ENCODE measurements at regions not wholly inside any gene's neighbourhood (a gene's known extent, or its start where the extent isn't known, plus 50 kb on each side); places are given as distances from the start of the nearest gene placed in this dataset.

- TF ChIP-seq ZMAT3 (CRISPR knock-in tag; conservative IDR thresholded peaks at IDR 0.05): no peak
- TF ChIP-seq IRF1 (CRISPR knock-in tag; IDR thresholded peaks at IDR 0.05; ENCODE audit: low read depth): no peak
- peak; percentile 65; the same call in 1 of the 2 replicates for TF ChIP-seq ZNF350 (CRISPR knock-in tag; IDR thresholded peaks at IDR 0.05; ENCODE audit: borderline replicate concordance, low read depth)
- TF ChIP-seq ZNF569 (CRISPR knock-in tag; IDR thresholded peaks at IDR 0.05; ENCODE audit: borderline replicate concordance): no peak
- TF ChIP-seq, protein P1, sequence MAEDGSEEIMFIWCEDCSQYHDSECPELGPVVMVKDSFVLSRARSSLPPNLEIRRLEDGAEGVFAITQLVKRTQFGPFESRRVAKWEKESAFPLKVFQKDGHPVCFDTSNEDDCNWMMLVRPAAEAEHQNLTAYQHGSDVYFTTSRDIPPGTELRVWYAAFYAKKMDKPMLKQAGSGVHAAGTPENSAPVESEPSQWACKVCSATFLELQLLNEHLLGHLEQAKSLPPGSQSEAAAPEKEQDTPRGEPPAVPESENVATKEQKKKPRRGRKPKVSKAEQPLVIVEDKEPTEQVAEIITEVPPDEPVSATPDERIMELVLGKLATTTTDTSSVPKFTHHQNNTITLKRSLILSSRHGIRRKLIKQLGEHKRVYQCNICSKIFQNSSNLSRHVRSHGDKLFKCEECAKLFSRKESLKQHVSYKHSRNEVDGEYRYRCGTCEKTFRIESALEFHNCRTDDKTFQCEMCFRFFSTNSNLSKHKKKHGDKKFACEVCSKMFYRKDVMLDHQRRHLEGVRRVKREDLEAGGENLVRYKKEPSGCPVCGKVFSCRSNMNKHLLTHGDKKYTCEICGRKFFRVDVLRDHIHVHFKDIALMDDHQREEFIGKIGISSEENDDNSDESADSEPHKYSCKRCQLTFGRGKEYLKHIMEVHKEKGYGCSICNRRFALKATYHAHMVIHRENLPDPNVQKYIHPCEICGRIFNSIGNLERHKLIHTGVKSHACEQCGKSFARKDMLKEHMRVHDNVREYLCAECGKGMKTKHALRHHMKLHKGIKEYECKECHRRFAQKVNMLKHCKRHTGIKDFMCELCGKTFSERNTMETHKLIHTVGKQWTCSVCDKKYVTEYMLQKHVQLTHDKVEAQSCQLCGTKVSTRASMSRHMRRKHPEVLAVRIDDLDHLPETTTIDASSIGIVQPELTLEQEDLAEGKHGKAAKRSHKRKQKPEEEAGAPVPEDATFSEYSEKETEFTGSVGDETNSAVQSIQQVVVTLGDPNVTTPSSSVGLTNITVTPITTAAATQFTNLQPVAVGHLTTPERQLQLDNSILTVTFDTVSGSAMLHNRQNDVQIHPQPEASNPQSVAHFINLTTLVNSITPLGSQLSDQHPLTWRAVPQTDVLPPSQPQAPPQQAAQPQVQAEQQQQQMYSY (CRISPR knock-in tag; IDR thresholded peaks at IDR 0.05): no peak
- TF ChIP-seq, protein P2, sequence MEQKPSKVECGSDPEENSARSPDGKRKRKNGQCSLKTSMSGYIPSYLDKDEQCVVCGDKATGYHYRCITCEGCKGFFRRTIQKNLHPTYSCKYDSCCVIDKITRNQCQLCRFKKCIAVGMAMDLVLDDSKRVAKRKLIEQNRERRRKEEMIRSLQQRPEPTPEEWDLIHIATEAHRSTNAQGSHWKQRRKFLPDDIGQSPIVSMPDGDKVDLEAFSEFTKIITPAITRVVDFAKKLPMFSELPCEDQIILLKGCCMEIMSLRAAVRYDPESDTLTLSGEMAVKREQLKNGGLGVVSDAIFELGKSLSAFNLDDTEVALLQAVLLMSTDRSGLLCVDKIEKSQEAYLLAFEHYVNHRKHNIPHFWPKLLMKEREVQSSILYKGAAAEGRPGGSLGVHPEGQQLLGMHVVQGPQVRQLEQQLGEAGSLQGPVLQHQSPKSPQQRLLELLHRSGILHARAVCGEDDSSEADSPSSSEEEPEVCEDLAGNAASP (CRISPR knock-in tag; IDR thresholded peaks at IDR 0.05; ENCODE audit: borderline replicate concordance): no peak
- TF ChIP-seq, protein P3, sequence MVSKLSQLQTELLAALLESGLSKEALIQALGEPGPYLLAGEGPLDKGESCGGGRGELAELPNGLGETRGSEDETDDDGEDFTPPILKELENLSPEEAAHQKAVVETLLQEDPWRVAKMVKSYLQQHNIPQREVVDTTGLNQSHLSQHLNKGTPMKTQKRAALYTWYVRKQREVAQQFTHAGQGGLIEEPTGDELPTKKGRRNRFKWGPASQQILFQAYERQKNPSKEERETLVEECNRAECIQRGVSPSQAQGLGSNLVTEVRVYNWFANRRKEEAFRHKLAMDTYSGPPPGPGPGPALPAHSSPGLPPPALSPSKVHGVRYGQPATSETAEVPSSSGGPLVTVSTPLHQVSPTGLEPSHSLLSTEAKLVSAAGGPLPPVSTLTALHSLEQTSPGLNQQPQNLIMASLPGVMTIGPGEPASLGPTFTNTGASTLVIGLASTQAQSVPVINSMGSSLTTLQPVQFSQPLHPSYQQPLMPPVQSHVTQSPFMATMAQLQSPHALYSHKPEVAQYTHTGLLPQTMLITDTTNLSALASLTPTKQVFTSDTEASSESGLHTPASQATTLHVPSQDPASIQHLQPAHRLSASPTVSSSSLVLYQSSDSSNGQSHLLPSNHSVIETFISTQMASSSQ (IDR thresholded peaks at IDR 0.05; ENCODE audit: low read depth): peak; percentile 39; the same call in 1 of the 2 replicates
- TF ChIP-seq, protein P3 (CRISPR knock-in tag; IDR thresholded peaks at IDR 0.05; ENCODE audit: borderline replicate concordance): no peak
- TF ChIP-seq ZUFSP (CRISPR knock-in tag; IDR thresholded peaks at IDR 0.05; ENCODE audit: borderline replicate concordance): no peak
- TF ChIP-seq RELA (CRISPR knock-in tag; IDR thresholded peaks at IDR 0.05): no peak
- TF ChIP-seq HDAC6 (IDR thresholded peaks at IDR 0.05; ENCODE audit: low read depth, low read length): no peak
- TF ChIP-seq, protein P4, sequence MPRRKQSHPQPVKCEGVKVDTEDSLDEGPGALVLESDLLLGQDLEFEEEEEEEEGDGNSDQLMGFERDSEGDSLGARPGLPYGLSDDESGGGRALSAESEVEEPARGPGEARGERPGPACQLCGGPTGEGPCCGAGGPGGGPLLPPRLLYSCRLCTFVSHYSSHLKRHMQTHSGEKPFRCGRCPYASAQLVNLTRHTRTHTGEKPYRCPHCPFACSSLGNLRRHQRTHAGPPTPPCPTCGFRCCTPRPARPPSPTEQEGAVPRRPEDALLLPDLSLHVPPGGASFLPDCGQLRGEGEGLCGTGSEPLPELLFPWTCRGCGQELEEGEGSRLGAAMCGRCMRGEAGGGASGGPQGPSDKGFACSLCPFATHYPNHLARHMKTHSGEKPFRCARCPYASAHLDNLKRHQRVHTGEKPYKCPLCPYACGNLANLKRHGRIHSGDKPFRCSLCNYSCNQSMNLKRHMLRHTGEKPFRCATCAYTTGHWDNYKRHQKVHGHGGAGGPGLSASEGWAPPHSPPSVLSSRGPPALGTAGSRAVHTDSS (CRISPR knock-in tag; conservative IDR thresholded peaks at IDR 0.05): no peak
- TF ChIP-seq SNAPC2 (CRISPR knock-in tag; IDR thresholded peaks at IDR 0.05): 0 out of 2 replicates have a peak, but pooled peaks have one; percentile 55
- TF ChIP-seq NR2F2 (IDR thresholded peaks at IDR 0.05; ENCODE audit: borderline replicate concordance, low read depth): no peak
Measured at GRCh38 chr1:234538062-234538731, 59.2 kb upstream of the TARBP1 start (continued).

All from HepG2 (cell line).